H9 (cell line): ENCODE measurements at regions not wholly inside any gene's neighbourhood (a gene's known extent, or its start where the extent isn't known, plus 50 kb on each side); places are given as distances from the start of the nearest gene placed in this dataset.

ENCODE experiments used
- DNase-seq: peaks from one replicate; pipeline ENCODE4 v3.0.0-alpha.2; 2017
- H2AFZ ChIP-seq: one replicate; pipeline ENCODE4 v1.6.1; 2013; ENCODE audit warnings: mild to moderate bottlenecking, low read length, control low read depth, moderate library complexity
- H2AK5ac ChIP-seq: 2 replicates; pipeline ENCODE4 v1.6.1; 2013; ENCODE audit warnings: low read length, control low read depth, mixed read lengths; ENCODE audit not compliant: insufficient read length
- H2BK120ac ChIP-seq: one replicate; pipeline ENCODE4 v1.6.1; 2013; ENCODE audit warnings: low read depth, mild to moderate bottlenecking, low read length, control low read depth, inconsistent platforms; ENCODE audit not compliant: poor library complexity, severe bottlenecking
- H2BK12ac ChIP-seq: 2 replicates; pipeline ENCODE4 v1.6.1; 2013; ENCODE audit warnings: low read length, control low read depth, mixed read lengths, low read depth; ENCODE audit not compliant: insufficient read length
- H2BK15ac ChIP-seq: 2 replicates; pipeline ENCODE4 v1.6.1; 2013; ENCODE audit warnings: low read depth, low read length, control low read depth
- H2BK20ac ChIP-seq: one replicate; pipeline ENCODE4 v1.6.1; 2013; ENCODE audit warnings: low read depth, mild to moderate bottlenecking, low read length, control low read depth, inconsistent platforms; ENCODE audit not compliant: poor library complexity, severe bottlenecking
- H2BK5ac ChIP-seq: 2 replicates; pipeline ENCODE4 v1.6.1; 2013; ENCODE audit warnings: low read length, control low read depth, mixed read lengths; ENCODE audit not compliant: insufficient read length
- H3K14ac ChIP-seq: 2 replicates; pipeline ENCODE4 v1.6.1; 2013; ENCODE audit warnings: low read length, control low read depth; ENCODE audit not compliant: insufficient read depth
- H3K18ac ChIP-seq: 2 replicates; pipeline ENCODE4 v1.6.1; 2013; ENCODE audit warnings: low read depth, mild to moderate bottlenecking, mixed read lengths, low read length, control low read depth; ENCODE audit not compliant: insufficient read length
- H3K23ac ChIP-seq: 2 replicates; pipeline ENCODE4 v1.6.1; 2013; ENCODE audit warnings: low read length, control low read depth, mixed read lengths, low read depth; ENCODE audit not compliant: insufficient read length
- H3K23me2 ChIP-seq: 2 replicates; pipeline ENCODE4 v1.6.1; 2013; ENCODE audit warnings: low read depth, mild to moderate bottlenecking, mixed read lengths, low read length, control low read depth; ENCODE audit not compliant: insufficient read length, poor library complexity, severe bottlenecking
- H3K27ac ChIP-seq: 2 replicates; pipeline ENCODE4 v1.5.1; 2013; ENCODE audit warnings: low read length, control low read depth, mixed read lengths, low read depth; ENCODE audit not compliant: insufficient read length
- H3K27me3 ChIP-seq: 2 replicates; pipeline ENCODE4 v1.6.1; 2013; ENCODE audit warnings: low read length, control low read depth, inconsistent platforms; ENCODE audit not compliant: insufficient read depth
- H3K4ac ChIP-seq: 2 replicates; pipeline ENCODE4 v1.6.1; 2013; ENCODE audit warnings: low read depth, mild to moderate bottlenecking, control low read depth, inconsistent platforms, low read length, moderate library complexity
- H3K4me1 ChIP-seq: 2 replicates; pipeline ENCODE4 v1.6.1; 2013; ENCODE audit warnings: low read length, control low read depth, inconsistent platforms; ENCODE audit not compliant: insufficient read depth
- H3K4me2 ChIP-seq: 2 replicates; pipeline ENCODE4 v1.6.1; 2013; ENCODE audit warnings: low read length, control low read depth, mixed read lengths; ENCODE audit not compliant: insufficient read length, insufficient read depth
- H3K56ac ChIP-seq: 2 replicates; pipeline ENCODE4 v1.6.1; 2013; ENCODE audit warnings: low read depth, mild to moderate bottlenecking, mixed read lengths, low read length, control low read depth; ENCODE audit not compliant: insufficient read length
- H3K79me1 ChIP-seq: 2 replicates; pipeline ENCODE4 v1.6.1; 2013; ENCODE audit warnings: low read depth, mild to moderate bottlenecking, moderate library complexity, low read length, control low read depth, inconsistent platforms; ENCODE audit not compliant: insufficient read depth, poor library complexity, severe bottlenecking
- H3K79me2 ChIP-seq: 2 replicates; pipeline ENCODE4 v1.6.1; 2013; ENCODE audit warnings: low read length, control low read depth, inconsistent platforms; ENCODE audit not compliant: insufficient read depth
- H3K9ac ChIP-seq: 2 replicates; pipeline ENCODE4 v1.6.1; 2013; ENCODE audit warnings: low read length, control low read depth, mixed read lengths; ENCODE audit not compliant: insufficient read length; ENCODE audit errors: extremely low read depth
- H3K9me3 ChIP-seq: one replicate; pipeline ENCODE4 v1.6.1; 2013; ENCODE audit warnings: low read depth, low read length, inconsistent platforms; ENCODE audit not compliant: control insufficient read depth
- H3T11ph ChIP-seq: one replicate; pipeline ENCODE4 v1.6.1; 2013; ENCODE audit warnings: mild to moderate bottlenecking, low read length, control low read depth, inconsistent platforms
- H4K20me1 ChIP-seq: one replicate; pipeline ENCODE4 v1.6.1; 2013; ENCODE audit not compliant: control insufficient read depth, insufficient read length, insufficient read depth
- H4K5ac ChIP-seq: 2 replicates; pipeline ENCODE4 v1.6.1; 2013; ENCODE audit warnings: low read depth, mild to moderate bottlenecking, mixed read lengths, low read length, control low read depth; ENCODE audit not compliant: insufficient read length
- H4K8ac ChIP-seq: replicated peaks from 2 replicates; pipeline ENCODE4 v1.6.1; 2013; ENCODE audit warnings: low read length, control low read depth, mixed read lengths, low read depth; ENCODE audit not compliant: insufficient read length
- H4K91ac ChIP-seq: 2 replicates; pipeline ENCODE4 v1.6.1; 2013; ENCODE audit warnings: low read depth, mild to moderate bottlenecking, moderate library complexity, mixed read lengths, low read length, control low read depth; ENCODE audit not compliant: insufficient read length
- H3K27ac Mint-ChIP-seq, 3 experiments: 2 replicates in 2 of 3; 3 replicates in 1 of 3; pipeline ENCODE4 v1.8.0; 2020 to 2021; ENCODE audit warnings: mixed read lengths in 3 of 3, mild to moderate bottlenecking in 1 of 3, moderate library complexity in 1 of 3
- H3K27me3 Mint-ChIP-seq: 2 replicates; pipeline ENCODE4 v1.8.0; 2021; ENCODE audit warnings: low read depth, mild to moderate bottlenecking, moderate library complexity, mixed read lengths
- H3K36me3 Mint-ChIP-seq, 3 experiments: 2 replicates in 2 of 3; 3 replicates in 1 of 3; pipeline ENCODE4 v1.8.0; 2020 to 2021; ENCODE audit warnings: low read depth in 3 of 3, mixed read lengths in 3 of 3; ENCODE audit not compliant: insufficient read depth in 1 of 3
- H3K4me1 Mint-ChIP-seq, 2 experiments: 2 replicates each; pipeline ENCODE4 v1.8.0; 2020; ENCODE audit warnings: mixed read lengths in 2 of 2
- H3K4me3 Mint-ChIP-seq, 2 experiments: 2 replicates in 1 of 2; 3 replicates in 1 of 2; pipeline ENCODE4 v1.8.0; 2020 to 2021; ENCODE audit warnings: mild to moderate bottlenecking in 2 of 2, mixed read lengths in 2 of 2, moderate library complexity in 1 of 2
- H3K9me3 Mint-ChIP-seq, 2 experiments: 2 replicates in 1 of 2; 3 replicates in 1 of 2; pipeline ENCODE4 v1.8.0; 2020; ENCODE audit warnings: mild to moderate bottlenecking in 2 of 2, mixed read lengths in 2 of 2, moderate library complexity in 1 of 2
- WGBS: extraction: QIAGEN DNeasy Blood & Tissue Kit; methylation state at CpG from one replicate; pipeline ENCODE4 v1.1.7; 2013; ENCODE audit warnings: missing lambda C conversion rate, low lambda C conversion rate, mixed read lengths; ENCODE audit not compliant: insufficient read length; ENCODE audit errors: extremely low coverage; 5-methylcytosine and 5-hydroxymethylcytosine counted together
- TF ChIP-seq, protein P1 (sequence below): fragments of 200-600 bp; sonication (generic); conservative IDR thresholded peaks from 3 replicates; pipeline ENCODE4 v1.8.0; 2021; ENCODE audit warnings: antibody characterized with exemption, mild to moderate bottlenecking

DNA sequence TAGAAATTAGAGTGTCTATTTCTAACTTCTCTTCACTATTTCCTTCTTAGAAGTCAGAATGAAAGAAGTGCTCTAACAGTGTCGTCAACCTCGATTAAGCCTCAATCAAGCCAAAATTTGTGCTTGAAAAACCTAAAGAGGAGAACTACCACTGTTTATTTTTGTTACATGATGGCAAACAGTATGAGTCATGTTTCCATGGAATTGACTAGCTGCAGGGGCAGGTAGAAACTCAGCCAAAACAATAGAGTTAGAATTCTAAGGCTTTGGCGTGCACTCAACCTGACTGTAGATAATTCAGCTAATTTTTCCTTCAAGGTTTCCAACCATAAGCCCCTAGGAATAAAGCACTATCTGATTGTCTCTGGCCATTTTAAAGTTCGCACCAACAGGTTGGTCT, 415.9 kb downstream of the ETS1 start:
- TF ChIP-seq, protein P1, sequence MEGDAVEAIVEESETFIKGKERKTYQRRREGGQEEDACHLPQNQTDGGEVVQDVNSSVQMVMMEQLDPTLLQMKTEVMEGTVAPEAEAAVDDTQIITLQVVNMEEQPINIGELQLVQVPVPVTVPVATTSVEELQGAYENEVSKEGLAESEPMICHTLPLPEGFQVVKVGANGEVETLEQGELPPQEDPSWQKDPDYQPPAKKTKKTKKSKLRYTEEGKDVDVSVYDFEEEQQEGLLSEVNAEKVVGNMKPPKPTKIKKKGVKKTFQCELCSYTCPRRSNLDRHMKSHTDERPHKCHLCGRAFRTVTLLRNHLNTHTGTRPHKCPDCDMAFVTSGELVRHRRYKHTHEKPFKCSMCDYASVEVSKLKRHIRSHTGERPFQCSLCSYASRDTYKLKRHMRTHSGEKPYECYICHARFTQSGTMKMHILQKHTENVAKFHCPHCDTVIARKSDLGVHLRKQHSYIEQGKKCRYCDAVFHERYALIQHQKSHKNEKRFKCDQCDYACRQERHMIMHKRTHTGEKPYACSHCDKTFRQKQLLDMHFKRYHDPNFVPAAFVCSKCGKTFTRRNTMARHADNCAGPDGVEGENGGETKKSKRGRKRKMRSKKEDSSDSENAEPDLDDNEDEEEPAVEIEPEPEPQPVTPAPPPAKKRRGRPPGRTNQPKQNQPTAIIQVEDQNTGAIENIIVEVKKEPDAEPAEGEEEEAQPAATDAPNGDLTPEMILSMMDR: no peak
- H3K56ac ChIP-seq: no peak overlapping the region
- no peaks in the 10 kb centered on the region for H3K23me2 ChIP-seq
- WGBS: no CpG with 5 or more reads among the region's 4 CpGs
- H3K4me3 Mint-ChIP-seq: no peak overlapping the region
- H3K79me1 ChIP-seq: no peaks in the 10 kb centered on the region
- H3K9ac ChIP-seq: no peak overlapping the region
- peaks cover 3% of the 10 kb centered on the region; the same call in 1 of the 2 replicates for H3K4me1 ChIP-seq
- no peaks in the 10 kb centered on the region for H3K36me3 Mint-ChIP-seq
- no peak overlapping the region for H3K4ac ChIP-seq
- no peak for DNase-seq
- H2BK120ac ChIP-seq: no peak overlapping the region
- H2AK5ac ChIP-seq: no peak overlapping the region
- H3K14ac ChIP-seq: no peak overlapping the region
- H3K9me3 Mint-ChIP-seq: no peaks in the 10 kb centered on the region
- H2AFZ ChIP-seq: no peak overlapping the region
- no peaks in the 10 kb centered on the region for H4K20me1 ChIP-seq
- no peak overlapping the region for H3K27ac ChIP-seq
- no peak overlapping the region for H3K23ac ChIP-seq
- H3K27me3 ChIP-seq: no peaks in the 10 kb centered on the region
- H3T11ph ChIP-seq: no peak overlapping the region
- H2BK5ac ChIP-seq: no peak overlapping the region
- H3K27ac Mint-ChIP-seq: no peak overlapping the region
- H3K4me1 Mint-ChIP-seq: peaks cover 16 to 18% of the 10 kb centered on the region in 2 experiments
- H3K9me3 ChIP-seq: no peaks in the 10 kb centered on the region
- H3K18ac ChIP-seq: no peak overlapping the region
- H3K4me2 ChIP-seq: no peak overlapping the region
- no peaks in the 10 kb centered on the region; the same call in 1 of the 2 replicates for H3K27me3 Mint-ChIP-seq
- no peak overlapping the region for H4K8ac ChIP-seq
- no peak overlapping the region for H4K5ac ChIP-seq
- no peak overlapping the region for H2BK20ac ChIP-seq
- H2BK15ac ChIP-seq: no peak overlapping the region
- H4K91ac ChIP-seq: no peak overlapping the region
- H2BK12ac ChIP-seq: no peak overlapping the region
- no peaks in the 10 kb centered on the region for H3K79me2 ChIP-seq
